AG10803 (cell line): ENCODE measurements at regions not wholly inside any gene's neighbourhood (a gene's known extent, or its start where the extent isn't known, plus 50 kb on each side); places are given as distances from the start of the nearest gene placed in this dataset.
A peak's percentile ranks its signal among the peaks of the same experiment; 100 is the strongest.

ENCODE experiments used
- DNase-seq: peaks from one replicate; pipeline ENCODE4 v3.0.0; 2010; ENCODE audit warnings: low read depth
- H3K4me3 ChIP-seq: 2 replicates; pipeline ENCODE4 v1.5.1; 2011; ENCODE audit warnings: mild to moderate bottlenecking, low read length, control low read depth
- TF ChIP-seq, protein P1 (sequence below): conservative IDR thresholded peaks from 2 replicates; pipeline ENCODE4 v1.5.1; 2011; ENCODE audit warnings: mild to moderate bottlenecking, low read length, control low read depth, inconsistent platforms

DNA sequence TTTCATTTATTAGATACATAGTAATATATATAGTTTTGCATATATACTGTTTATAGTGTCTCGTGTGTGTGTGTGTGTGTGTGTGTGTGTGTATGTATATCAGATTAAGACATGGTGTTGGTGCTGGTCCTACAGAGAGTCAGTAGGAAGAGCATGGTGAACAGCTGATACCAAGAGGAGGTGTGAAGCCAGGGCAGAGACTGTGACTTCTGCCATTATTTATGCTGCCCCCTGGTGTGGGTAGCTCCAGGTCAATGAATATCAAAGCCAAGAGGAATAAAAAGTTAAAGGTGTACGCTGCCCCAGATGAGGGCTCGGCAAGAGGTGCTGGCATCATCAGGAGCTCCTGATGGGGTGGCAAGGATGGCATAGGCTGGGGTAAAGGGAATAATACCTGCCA is 299.5 kb upstream of the RASGRP1 start:
- DNase-seq = no peak
- TF ChIP-seq, protein P1, sequence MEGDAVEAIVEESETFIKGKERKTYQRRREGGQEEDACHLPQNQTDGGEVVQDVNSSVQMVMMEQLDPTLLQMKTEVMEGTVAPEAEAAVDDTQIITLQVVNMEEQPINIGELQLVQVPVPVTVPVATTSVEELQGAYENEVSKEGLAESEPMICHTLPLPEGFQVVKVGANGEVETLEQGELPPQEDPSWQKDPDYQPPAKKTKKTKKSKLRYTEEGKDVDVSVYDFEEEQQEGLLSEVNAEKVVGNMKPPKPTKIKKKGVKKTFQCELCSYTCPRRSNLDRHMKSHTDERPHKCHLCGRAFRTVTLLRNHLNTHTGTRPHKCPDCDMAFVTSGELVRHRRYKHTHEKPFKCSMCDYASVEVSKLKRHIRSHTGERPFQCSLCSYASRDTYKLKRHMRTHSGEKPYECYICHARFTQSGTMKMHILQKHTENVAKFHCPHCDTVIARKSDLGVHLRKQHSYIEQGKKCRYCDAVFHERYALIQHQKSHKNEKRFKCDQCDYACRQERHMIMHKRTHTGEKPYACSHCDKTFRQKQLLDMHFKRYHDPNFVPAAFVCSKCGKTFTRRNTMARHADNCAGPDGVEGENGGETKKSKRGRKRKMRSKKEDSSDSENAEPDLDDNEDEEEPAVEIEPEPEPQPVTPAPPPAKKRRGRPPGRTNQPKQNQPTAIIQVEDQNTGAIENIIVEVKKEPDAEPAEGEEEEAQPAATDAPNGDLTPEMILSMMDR = peak; percentile 29
- H3K4me3 ChIP-seq = no peak overlapping the region

DNA sequence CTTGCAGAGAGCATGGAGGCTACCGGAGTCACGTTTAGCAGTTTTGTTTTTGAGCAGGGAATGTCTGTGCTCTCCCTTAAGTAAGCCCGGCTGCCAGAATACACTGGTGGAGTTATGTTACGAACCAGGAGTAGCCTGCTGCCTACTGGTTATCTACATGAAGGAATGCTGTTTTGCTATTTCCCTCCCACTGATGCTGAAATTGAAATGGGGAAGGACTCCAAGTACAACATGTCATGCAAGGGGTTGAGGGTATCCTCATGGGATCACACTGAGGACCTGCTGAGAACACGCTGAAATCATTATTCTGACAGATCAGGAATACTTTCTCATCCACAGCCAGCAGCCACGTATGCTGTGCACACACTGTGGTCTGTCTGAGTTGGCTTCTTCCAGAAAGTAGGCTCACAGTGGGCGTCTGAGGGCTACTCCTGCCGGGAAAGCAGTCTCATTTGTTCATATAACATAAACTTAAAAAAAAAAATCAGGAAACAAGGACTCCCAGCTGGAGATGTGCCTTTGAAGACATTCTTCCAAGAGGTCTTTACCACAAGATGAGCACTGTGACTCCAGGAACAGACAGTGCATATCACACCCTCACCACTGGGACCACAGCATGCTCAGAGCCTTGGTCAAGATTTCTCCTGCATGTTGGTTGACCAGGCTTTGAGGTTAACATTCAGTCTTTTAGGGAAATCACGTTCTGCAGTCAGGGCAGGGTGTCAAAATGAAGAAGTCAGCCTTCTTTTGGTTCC is 300.4 kb upstream of the RASGRP1 start:
- TF ChIP-seq, protein P1 = peak; percentile 52
- peak; percentile 100 for DNase-seq

DNA sequence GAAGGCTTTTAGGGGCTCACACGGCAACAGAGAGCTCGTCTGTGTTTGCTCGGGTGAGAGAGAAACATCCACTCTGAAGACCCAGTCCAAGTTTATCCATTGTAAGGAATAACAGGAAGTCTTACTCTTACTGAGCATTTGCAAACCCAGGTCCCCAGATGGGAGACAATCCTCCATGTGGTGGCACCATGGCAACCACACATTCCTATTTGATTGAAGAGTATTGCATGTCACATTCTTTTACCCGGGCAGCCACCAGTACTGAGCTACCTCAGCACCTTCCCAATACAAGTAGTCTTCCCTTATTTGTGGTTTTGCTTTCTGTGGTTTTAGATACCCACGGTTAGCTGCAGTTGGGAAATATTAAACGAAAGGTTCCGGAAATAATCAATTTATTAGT is 302.9 kb upstream of the RASGRP1 start:
- TF ChIP-seq, protein P1 = no peak
- DNase-seq = peak; percentile 91
- H3K4me3 ChIP-seq = no peak overlapping the region

More for the DNA sequence above, 300.4 kb upstream of the RASGRP1 start:
- no peak overlapping the region for H3K4me3 ChIP-seq

DNA sequence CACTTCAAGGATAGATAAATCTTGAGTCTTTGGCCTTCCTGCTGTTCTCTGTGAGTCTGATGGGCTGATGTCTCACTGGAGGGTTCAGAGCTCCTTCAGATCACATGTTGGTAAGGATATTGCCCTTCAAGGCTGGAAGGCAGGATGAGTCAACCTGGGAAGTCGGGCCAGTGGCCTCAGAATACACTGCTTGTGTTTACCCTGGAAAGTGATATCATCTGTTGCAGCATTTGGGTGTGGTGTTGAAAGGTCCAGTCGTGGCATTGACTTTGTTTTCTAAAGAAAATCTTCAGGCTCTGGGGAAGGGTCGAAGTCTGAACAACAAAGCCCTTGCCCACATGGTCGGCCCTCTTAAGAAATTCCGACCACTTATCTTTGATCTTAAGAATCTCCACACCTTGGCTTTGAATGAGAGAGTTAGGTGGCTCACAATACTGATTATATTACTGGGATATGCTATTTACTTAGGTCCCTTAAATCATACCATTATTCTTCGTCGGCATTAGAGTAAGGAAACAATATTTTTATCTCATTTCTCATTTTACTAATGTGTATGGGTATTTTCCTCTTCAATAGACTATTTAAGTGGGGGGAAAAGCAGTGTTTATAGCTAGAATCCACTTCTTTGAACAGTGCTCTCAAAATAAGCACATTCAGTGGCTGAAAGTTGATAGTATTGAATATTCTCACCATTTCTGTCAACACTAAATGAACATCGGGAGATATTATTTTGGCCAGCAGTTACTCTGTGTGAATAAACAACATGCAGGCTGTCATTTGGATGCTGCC is 303.9 kb upstream of the RASGRP1 start:
- DNase-seq = peak; percentile 97
- TF ChIP-seq, protein P1 = no peak
- H3K4me3 ChIP-seq = no peak overlapping the region

DNA sequence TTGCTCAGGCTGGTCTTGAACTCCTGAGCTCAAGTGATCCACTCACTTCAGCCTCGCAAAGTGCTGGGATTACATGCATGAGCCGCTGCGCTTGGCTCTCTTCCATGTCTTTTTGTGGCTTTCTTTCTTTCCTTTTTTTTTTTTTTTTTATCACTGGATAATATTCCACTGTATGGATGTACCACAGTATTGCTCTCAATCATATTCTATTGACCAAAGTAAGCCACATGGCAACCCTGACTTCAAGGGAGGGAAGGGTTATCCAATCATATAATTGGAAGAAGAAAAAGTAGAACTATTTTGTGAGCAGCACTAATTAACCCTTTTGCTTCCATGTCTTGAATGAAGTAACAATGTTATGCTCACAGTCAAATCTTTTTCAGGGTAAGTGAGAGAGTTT is 307.0 kb upstream of the RASGRP1 start:
- no peak for DNase-seq
- H3K4me3 ChIP-seq = no peak overlapping the region
- TF ChIP-seq, protein P1 = no peak

DNA sequence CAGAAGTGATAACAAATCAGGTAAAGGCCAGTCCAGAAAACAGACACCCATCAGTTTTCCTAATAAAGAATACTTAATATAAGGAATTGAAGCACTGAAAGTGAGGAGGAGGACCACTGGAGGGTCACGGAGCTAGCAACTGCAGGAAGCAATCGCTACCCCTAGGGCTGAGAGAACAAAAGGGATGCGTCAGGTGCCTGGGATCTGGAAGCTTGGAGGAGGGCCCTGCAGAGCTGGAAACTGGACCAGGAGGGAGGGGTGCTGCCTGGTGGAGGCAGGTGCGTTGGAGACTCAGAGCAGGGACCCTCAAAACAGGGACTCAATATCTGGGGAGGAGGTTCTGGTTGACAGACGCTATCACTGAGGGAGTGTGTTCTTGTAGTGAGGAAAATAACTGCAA is 308.1 kb upstream of the RASGRP1 start:
- TF ChIP-seq, protein P1 = no peak
- DNase-seq = no peak
- H3K4me3 ChIP-seq = no peak overlapping the region

DNA sequence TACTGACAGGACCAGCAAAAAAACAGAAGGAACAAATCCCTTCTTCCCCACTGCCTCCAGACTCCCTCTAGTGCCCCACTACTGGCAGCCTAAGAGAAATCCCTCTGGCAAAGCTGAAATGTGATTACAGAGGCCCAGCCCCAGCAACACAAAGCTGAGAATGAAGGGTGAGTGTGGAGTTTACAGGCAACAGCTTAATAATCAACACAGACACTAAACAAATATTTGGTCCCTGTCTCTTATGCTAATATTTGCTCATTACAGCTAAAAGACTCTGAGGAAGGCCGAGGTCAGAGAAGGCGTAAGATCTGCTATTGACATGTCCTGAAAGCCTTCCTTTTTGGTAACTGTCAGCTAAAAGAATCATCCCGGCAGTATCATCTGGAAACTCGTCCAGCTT is 308.5 kb upstream of the RASGRP1 start:
- TF ChIP-seq, protein P1 = no peak
- H3K4me3 ChIP-seq = no peak overlapping the region
- DNase-seq = no peak
